ENCODE measurements at regions not wholly inside any gene's neighbourhood (a gene's known extent, or its start where the extent isn't known, plus 50 kb on each side); places are given as distances from the start of the nearest gene placed in this dataset.

- no peak overlapping the region for H2AK5ac ChIP-seq (ENCODE audit: low read length, severe bottlenecking)
- no peaks in the 10 kb centered on the region for H3K79me1 ChIP-seq (replicated peaks; ENCODE audit: low read length, poor library complexity, severe bottlenecking)
- H3K4me2 ChIP-seq (ENCODE audit: low read length, poor library complexity, severe bottlenecking): no peak overlapping the region
- no peak overlapping the region for H4K91ac ChIP-seq (ENCODE audit: low read length)
- no peak overlapping the region for H2BK12ac ChIP-seq (ENCODE audit: low read length in 2 of 2)
- H3K9ac ChIP-seq (ENCODE audit: low read length): no peak overlapping the region
- no peak overlapping the region for H3K14ac ChIP-seq (ENCODE audit: low read length in 2 of 2)
- H3K23ac ChIP-seq (ENCODE audit: low read length in 2 of 2): no peak overlapping the region
- no peaks in the 10 kb centered on the region for H3K27me3 ChIP-seq (ENCODE audit: control insufficient read depth in 1 of 2, insufficient read depth in 1 of 2, low read length in 2 of 2)
- no peak overlapping the region for H2AFZ ChIP-seq (ENCODE audit: low read depth, low read length)
- no peak for DNase-seq
- no peaks in the 10 kb centered on the region for H3K4me1 ChIP-seq (ENCODE audit: control insufficient read depth, insufficient read depth, low read depth, low read length)
- H3K9me3 ChIP-seq (ENCODE audit: control insufficient read depth, low read length): no peaks in the 10 kb centered on the region
- H2BK5ac ChIP-seq (ENCODE audit: low read depth, low read length, poor library complexity, severe bottlenecking): no peak overlapping the region
- no peak overlapping the region for H2BK120ac ChIP-seq (ENCODE audit: low read depth, low read length)
- H3K4ac ChIP-seq (ENCODE audit: low read depth in 1 of 2, low read length in 2 of 2): no peak overlapping the region
- H3K36me3 ChIP-seq (ENCODE audit: control insufficient read depth in 1 of 2, insufficient read depth in 2 of 2, low read depth in 1 of 2, low read length in 2 of 2): no peaks in the 10 kb centered on the region
- no peak overlapping the region for H4K8ac ChIP-seq (ENCODE audit: low read length)
- 67% methylated on average over 3 of the region's 4 CpGs for WGBS
- no peak overlapping the region for H2BK15ac ChIP-seq (ENCODE audit: low read depth, poor library complexity, severe bottlenecking)
- H3K18ac ChIP-seq (ENCODE audit: low read depth in 1 of 2, low read length in 2 of 2): no peak overlapping the region
- no peak overlapping the region for H3K4me3 ChIP-seq (ENCODE audit: insufficient read depth in 1 of 2, low read depth in 1 of 2, low read length in 2 of 2)
- no peak overlapping the region for H3K27ac ChIP-seq (ENCODE audit: low read length, poor library complexity, severe bottlenecking)
Observed at GRCh38 chr10:33492701-33493345, 158.4 kb upstream of the NRP1 start.

DNA sequence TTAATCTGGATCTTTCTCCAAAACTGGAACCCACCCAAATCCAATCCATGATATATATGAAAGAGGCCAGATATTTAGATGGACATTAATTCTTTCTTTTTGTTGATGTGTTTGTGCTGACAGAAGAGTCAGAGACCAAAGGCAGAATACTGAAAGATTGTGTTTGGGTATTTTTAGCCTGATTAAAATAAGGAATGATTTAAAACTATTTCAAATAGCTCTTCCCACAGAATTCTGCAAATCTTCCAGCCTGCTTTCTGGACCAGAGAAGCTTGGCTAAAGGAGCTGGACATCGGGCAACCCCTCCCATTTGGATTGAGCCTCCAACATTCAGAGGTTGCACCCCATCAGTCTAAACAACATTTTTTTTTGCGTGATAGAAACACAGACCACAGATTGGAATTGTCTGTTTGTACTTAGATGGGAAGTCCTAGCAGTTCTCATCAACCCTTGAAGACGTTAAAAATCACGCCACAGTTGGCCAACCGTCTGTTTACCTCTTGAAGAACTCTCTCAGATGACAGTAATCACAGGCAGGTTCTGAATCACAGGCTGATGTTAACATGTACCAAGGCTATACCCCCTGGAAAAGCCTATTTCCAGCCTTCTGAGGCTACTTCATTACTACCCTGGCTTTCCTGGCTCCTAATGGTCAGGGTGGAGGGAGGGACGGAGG is 155.2 kb upstream of the NRP1 start:
- Histone ChIP-seq H3K4me3 (ENCODE audit: insufficient read depth in 1 of 2, low read depth in 1 of 2, low read length in 2 of 2) (no peak overlapping the region), H3K79me1 (replicated peaks; ENCODE audit: low read length, poor library complexity, severe bottlenecking) (no peaks in the 10 kb centered on the region), H4K91ac (ENCODE audit: low read length) (no peak overlapping the region), H3K27me3 (ENCODE audit: control insufficient read depth in 1 of 2, insufficient read depth in 1 of 2, low read length in 2 of 2) (no peaks in the 10 kb centered on the region), H2AFZ (ENCODE audit: low read depth, low read length) (no peak overlapping the region), H2AK5ac (ENCODE audit: low read length, severe bottlenecking) (no peak overlapping the region), H3K4me2 (ENCODE audit: low read length, poor library complexity, severe bottlenecking) (no peak overlapping the region), H3K23ac (ENCODE audit: low read length in 2 of 2) (no peak overlapping the region), H3K4me1 (ENCODE audit: control insufficient read depth, insufficient read depth, low read depth, low read length) (no peaks in the 10 kb centered on the region), H3K4ac (ENCODE audit: low read depth in 1 of 2, low read length in 2 of 2) (no peak overlapping the region), H3K36me3 (ENCODE audit: control insufficient read depth in 1 of 2, insufficient read depth in 2 of 2, low read depth in 1 of 2, low read length in 2 of 2) (no peaks in the 10 kb centered on the region), H2BK12ac (ENCODE audit: low read length in 2 of 2) (peak overlapping the region in 1 of 2 experiments; percentile 31), H3K14ac (ENCODE audit: low read length in 2 of 2) (peak overlapping the region in 1 of 2 experiments; percentile 28), H3K9me3 (ENCODE audit: control insufficient read depth, low read length) (no peaks in the 10 kb centered on the region), H4K8ac (ENCODE audit: low read length) (no peak overlapping the region), H3K9ac (ENCODE audit: low read length) (peak overlapping the region; percentile 3), H2BK15ac (ENCODE audit: low read depth, poor library complexity, severe bottlenecking) (no peak overlapping the region), H2BK5ac (ENCODE audit: low read depth, low read length, poor library complexity, severe bottlenecking) (no peak overlapping the region), H2BK120ac (ENCODE audit: low read depth, low read length) (no peak overlapping the region), H3K18ac (ENCODE audit: low read depth in 1 of 2, low read length in 2 of 2) (no peak overlapping the region), H3K27ac (ENCODE audit: low read length, poor library complexity, severe bottlenecking) (no peak overlapping the region)
- WGBS: 88% methylated on average over 6 of the region's 6 CpGs
- no peak for DNase-seq

DNA sequence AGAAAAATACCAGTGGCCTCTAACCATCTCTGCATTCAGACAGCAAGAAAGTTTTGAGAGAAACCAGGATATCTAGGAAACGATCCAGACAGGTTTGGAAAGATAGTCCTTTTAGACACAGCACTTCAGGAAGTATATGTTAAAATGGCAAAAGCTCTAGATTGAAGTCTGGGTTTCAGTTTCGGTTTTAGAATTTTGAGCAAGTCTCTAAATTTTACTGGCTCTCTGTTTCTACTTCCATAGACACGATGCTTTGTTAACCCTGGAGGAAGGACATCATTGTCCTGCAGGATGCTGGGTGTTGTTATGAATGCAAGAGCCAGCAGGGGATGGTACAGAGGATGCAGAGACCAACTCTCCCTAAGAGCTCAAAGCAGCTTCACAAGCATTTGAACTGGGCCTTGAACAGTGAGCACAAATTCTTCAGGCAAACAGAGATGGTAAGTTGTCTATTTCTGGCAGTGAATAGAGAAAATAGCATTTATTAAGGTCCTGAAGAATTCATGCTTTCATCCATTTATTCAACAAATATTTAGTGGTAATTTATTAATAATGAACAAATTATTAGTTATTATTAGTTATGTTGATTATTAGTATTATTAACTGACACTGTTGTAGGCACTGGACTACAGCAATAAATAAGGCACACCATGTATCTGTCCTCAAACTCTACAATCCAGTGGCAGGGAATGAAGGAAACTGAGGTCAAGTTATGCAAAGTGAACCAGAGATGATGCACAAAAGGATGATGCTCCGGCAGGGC is 152.7 kb upstream of the NRP1 start:
- Histone ChIP-seq H2BK5ac (ENCODE audit: low read depth, low read length, poor library complexity, severe bottlenecking) (no peak overlapping the region), H3K27me3 (ENCODE audit: control insufficient read depth in 1 of 2, insufficient read depth in 1 of 2, low read length in 2 of 2) (no peaks in the 10 kb centered on the region), H3K4ac (ENCODE audit: low read depth in 1 of 2, low read length in 2 of 2) (no peak overlapping the region), H3K36me3 (ENCODE audit: control insufficient read depth in 1 of 2, insufficient read depth in 2 of 2, low read depth in 1 of 2, low read length in 2 of 2) (no peaks in the 10 kb centered on the region), H4K91ac (ENCODE audit: low read length) (no peak overlapping the region), H3K4me3 (ENCODE audit: insufficient read depth in 1 of 2, low read depth in 1 of 2, low read length in 2 of 2) (peak overlapping the region in 1 of 2 experiments; percentile 22), H3K9me3 (ENCODE audit: control insufficient read depth, low read length) (no peaks in the 10 kb centered on the region), H3K23ac (ENCODE audit: low read length in 2 of 2) (no peak overlapping the region), H3K18ac (ENCODE audit: low read depth in 1 of 2, low read length in 2 of 2) (no peak overlapping the region), H3K27ac (ENCODE audit: low read length, poor library complexity, severe bottlenecking) (no peak overlapping the region), H2AFZ (ENCODE audit: low read depth, low read length) (no peak overlapping the region), H2BK120ac (ENCODE audit: low read depth, low read length) (no peak overlapping the region), H3K79me1 (replicated peaks; ENCODE audit: low read length, poor library complexity, severe bottlenecking) (no peaks in the 10 kb centered on the region), H3K9ac (ENCODE audit: low read length) (peak overlapping the region; percentile 49), H3K14ac (ENCODE audit: low read length in 2 of 2) (no peak overlapping the region), H3K4me2 (ENCODE audit: low read length, poor library complexity, severe bottlenecking) (peak overlapping the region; percentile 13), H2AK5ac (ENCODE audit: low read length, severe bottlenecking) (no peak overlapping the region), H2BK12ac (ENCODE audit: low read length in 2 of 2) (no peak overlapping the region), H4K8ac (ENCODE audit: low read length) (peak overlapping the region; percentile 62), H3K4me1 (ENCODE audit: control insufficient read depth, insufficient read depth, low read depth, low read length) (no peaks in the 10 kb centered on the region), H2BK15ac (ENCODE audit: low read depth, poor library complexity, severe bottlenecking) (no peak overlapping the region)
- 70% methylated on average over 4 of the region's 4 CpGs for WGBS
- peak; percentile 40 for DNase-seq

- Histone ChIP-seq H3K14ac (ENCODE audit: low read length in 2 of 2) (no peak overlapping the region), H2AFZ (ENCODE audit: low read depth, low read length) (no peak overlapping the region), H3K23ac (ENCODE audit: low read length in 2 of 2) (no peak overlapping the region), H2BK12ac (ENCODE audit: low read length in 2 of 2) (no peak overlapping the region), H4K91ac (ENCODE audit: low read length) (no peak overlapping the region), H3K4me3 (ENCODE audit: insufficient read depth in 1 of 2, low read depth in 1 of 2, low read length in 2 of 2) (no peak overlapping the region), H2BK5ac (ENCODE audit: low read depth, low read length, poor library complexity, severe bottlenecking) (no peak overlapping the region), H2AK5ac (ENCODE audit: low read length, severe bottlenecking) (no peak overlapping the region), H2BK120ac (ENCODE audit: low read depth, low read length) (no peak overlapping the region), H3K9ac (ENCODE audit: low read length) (peak overlapping the region; percentile 4), H3K4ac (ENCODE audit: low read depth in 1 of 2, low read length in 2 of 2) (no peak overlapping the region), H3K79me1 (replicated peaks; ENCODE audit: low read length, poor library complexity, severe bottlenecking) (no peaks in the 10 kb centered on the region), H3K27ac (ENCODE audit: low read length, poor library complexity, severe bottlenecking) (no peak overlapping the region), H2BK15ac (ENCODE audit: low read depth, poor library complexity, severe bottlenecking) (no peak overlapping the region), H3K18ac (ENCODE audit: low read depth in 1 of 2, low read length in 2 of 2) (no peak overlapping the region), H3K4me2 (ENCODE audit: low read length, poor library complexity, severe bottlenecking) (no peak overlapping the region), H3K9me3 (ENCODE audit: control insufficient read depth, low read length) (no peaks in the 10 kb centered on the region), H3K27me3 (ENCODE audit: control insufficient read depth in 1 of 2, insufficient read depth in 1 of 2, low read length in 2 of 2) (no peaks in the 10 kb centered on the region), H3K36me3 (ENCODE audit: control insufficient read depth in 1 of 2, insufficient read depth in 2 of 2, low read depth in 1 of 2, low read length in 2 of 2) (no peaks in the 10 kb centered on the region), H4K8ac (ENCODE audit: low read length) (no peak overlapping the region), H3K4me1 (ENCODE audit: control insufficient read depth, insufficient read depth, low read depth, low read length) (no peaks in the 10 kb centered on the region)
- WGBS: 98% methylated on average over 2 of the region's 3 CpGs
- DNase-seq: no peak
Observed at GRCh38 chr10:33485276-33485675, 150.8 kb upstream of the NRP1 start.

Data from mesenchymal stem cell (in vitro differentiated cells and primary cell).